Transverse colon (tissue), 3 donors: ENCODE measurements at regions not wholly inside any gene's neighbourhood (a gene's known extent, or its start where the extent isn't known, plus 50 kb on each side); places are given as distances from the start of the nearest gene placed in this dataset.

Source experiments
- CTCF ChIP-seq, 5 experiments: fragments of 200-600 bp in 3 of 5; fragments of 450-650 bp in 2 of 5; sonication (generic) in 3 of 5; IDR thresholded peaks; 1 replicate in 2 of 5; 2 replicates in 3 of 5; pipeline ENCODE4 v1.5.1; 2016 to 2017; ENCODE audit warnings: antibody characterized with exemption in 5 of 5, inconsistent platforms in 3 of 5, mild to moderate bottlenecking in 2 of 5, moderate library complexity in 1 of 5
- POLR2A ChIP-seq: fragments of 450-650 bp; IDR thresholded peaks from one replicate; pipeline ENCODE4 v1.6.1; 2016; ENCODE audit warnings: antibody characterized with exemption, mild to moderate bottlenecking, moderate library complexity

GRCh38 chr12:25838007-25838406 lies 120.5 kb upstream of the RASSF8 start:
- TF ChIP-seq CTCF (IDR thresholded peaks at IDR 0.05) (no peak), POLR2A (no peak)
